Stimulated activated naive CD4-positive, alpha-beta T cell treated with Interleukin-2 at 50 U/mL for 16 hours (primary cell): ENCODE measurements at regions not wholly inside any gene's neighbourhood (a gene's known extent, or its start where the extent isn't known, plus 50 kb on each side); places are given as distances from the start of the nearest gene placed in this dataset.
"Not testable (repeated sequence)": the region's sequence is repeated elsewhere in the genome, so short reads cannot be mapped to it uniquely, and the experiment has no call there.

Experiments
- DNase-seq: peaks from one replicate; lab custom pipeline; 2025; lab: John Stamatoyannopoulos, UW

- no peak for DNase-seq
Measured at GRCh38 chrX:74179990-74180389, 124.0 kb upstream of the ZCCHC13 start.

GRCh38 chrX:74179499-74179898, 124.5 kb upstream of the ZCCHC13 start:
- no peak for DNase-seq

GRCh38 chrX:74179071-74179470, 124.9 kb upstream of the ZCCHC13 start:
- DNase-seq: no peak

DNA sequence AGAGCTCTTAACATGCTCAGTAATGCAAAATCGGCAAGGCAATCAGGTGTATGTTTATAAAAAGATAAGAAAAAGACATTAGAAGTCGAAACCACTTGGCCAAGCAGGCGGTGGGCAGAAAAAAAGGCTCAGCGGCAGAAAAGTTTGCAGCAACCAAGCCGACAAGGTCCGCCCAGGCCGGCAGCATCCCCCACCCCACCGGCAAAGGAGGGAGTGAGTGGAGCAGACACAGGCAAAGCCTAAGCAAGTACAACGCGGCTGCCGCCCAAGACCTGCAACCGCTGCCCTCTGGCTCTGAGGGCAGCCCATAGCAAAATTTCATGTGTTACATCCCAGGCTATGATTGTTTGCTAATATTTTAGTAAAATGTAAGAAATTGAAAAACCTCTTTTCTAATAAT, 125.4 kb upstream of the ZCCHC13 start:
- no peak for DNase-seq

GRCh38 chrX:74171465-74171864, 132.5 kb upstream of the ZCCHC13 start:
- DNase-seq: no peak

- DNase-seq: no peak
Measured at GRCh38 chrX:74162199-74162598, 141.8 kb upstream of the ZCCHC13 start.

GRCh38 chrX:74160816-74161215, 143.2 kb upstream of the ZCCHC13 start:
- no peak for DNase-seq

DNA sequence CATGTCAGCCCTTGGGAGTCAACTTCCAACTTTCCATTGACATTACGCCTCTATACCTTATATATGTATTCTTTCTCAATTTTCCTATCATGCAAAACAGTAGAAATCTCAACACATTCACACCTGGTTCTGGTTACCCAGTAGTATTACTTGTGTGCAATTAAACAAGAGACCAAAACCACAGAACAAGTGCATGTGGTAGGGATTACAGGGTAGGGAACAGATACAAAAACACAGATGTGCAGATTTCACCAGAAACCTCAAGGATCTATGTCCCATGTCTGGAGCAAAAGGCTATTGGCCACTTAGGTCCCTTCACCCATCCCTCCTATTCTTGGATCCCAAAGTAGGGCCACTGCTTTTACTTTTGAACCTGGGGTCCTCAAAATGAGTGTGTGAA, 143.6 kb upstream of the ZCCHC13 start:
- DNase-seq: no peak

GRCh38 chrX:74147439-74147838, 156.5 kb upstream of the ZCCHC13 start:
- no peak for DNase-seq

DNA sequence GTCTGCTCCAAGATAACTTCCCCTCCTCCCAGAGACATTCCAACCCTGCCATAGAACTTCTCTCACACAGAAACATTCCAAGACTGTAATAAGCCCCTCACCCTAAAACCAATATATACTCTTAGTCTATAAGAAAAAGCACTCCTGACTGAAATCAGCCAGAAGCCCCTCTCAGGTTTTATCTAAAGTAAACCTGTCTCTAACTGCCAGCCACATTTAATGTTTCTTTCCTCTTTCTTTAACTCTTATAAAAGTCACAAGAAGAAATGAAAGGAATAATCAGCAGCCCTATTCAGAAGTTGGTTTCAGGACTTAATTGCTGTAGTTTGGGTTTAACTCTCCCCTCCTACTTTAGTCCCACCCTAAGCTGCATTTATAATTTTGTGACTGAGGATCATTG, 165.0 kb upstream of the ZCCHC13 start:
- DNase-seq: no peak

DNA sequence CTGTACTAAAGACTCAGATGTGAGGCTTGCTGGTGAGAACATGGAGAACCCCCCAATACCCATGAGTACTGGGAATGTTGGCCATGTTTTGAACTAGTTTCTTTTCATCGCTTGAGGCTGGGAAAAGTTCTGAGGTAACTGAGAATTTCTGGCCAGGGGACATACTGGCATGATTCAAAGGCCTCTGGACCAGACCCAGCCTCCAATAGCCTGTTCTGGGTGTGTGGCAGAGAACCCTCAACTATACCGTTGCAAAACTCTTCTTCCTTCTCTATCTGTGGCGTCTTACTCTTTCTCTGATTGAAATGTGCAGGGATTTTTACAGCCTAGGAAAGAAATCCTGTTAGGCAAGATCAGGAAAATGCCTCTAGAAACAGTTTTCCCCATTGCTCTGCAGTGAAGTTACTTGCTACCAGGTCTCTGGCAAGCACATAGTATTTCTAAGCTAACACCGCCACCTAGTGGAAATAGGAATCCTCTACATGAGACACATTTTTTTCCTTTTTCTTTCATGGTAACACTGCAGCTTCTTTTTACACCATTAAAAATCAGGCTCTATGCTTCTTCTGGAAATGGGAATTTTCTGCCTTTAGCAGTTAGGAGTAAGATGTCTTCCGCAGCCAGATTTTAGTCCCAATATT, 170.7 kb upstream of the ZCCHC13 start:
- DNase-seq: no peak

- no peak for DNase-seq
Measured at GRCh38 chrX:74132280-74132679, 171.7 kb upstream of the ZCCHC13 start.

DNA sequence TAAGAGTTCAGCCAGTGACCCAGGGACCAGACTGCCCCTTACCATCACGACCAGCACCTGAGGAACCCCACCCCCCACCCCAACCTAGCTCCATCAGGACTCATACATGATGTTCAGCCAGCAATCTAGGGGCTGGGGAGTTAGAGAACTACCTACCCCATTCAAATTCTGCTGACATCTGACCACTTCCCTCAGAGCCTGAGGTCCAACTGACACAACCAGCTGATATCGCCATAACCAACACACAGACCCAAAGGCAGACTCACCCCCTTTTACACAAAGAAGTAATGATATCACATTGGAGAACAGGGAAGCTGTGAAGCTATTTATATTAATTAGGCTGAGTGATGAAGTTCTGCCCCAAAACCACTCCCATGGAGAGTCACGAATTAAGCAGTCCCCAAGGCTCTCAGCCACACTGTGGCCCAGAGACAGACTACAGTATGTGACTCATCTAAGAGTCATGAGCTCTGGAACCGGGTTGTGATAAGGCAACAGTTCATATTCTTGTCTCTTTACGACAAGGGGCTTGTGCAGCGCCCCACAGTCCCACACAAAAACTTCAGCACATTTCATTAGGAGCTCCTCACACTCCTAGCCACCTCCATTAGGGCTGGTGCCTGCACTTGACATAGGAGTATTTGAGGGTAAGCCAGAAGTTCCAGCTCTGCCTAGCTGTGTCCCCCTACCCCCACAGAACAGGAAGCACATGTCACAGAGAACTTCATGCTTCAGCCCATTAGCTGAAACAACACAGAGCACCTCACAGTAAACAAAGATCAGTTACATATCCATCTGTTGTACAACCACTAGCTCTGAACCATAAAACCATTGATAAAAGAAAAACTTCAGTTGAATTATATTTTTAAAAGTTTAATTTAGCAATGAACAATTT, 184.7 kb upstream of the ZCCHC13 start:
- no peak for DNase-seq

- no peak for DNase-seq
Measured at GRCh38 chrX:74117962-74118902, 185.7 kb upstream of the ZCCHC13 start.

DNA sequence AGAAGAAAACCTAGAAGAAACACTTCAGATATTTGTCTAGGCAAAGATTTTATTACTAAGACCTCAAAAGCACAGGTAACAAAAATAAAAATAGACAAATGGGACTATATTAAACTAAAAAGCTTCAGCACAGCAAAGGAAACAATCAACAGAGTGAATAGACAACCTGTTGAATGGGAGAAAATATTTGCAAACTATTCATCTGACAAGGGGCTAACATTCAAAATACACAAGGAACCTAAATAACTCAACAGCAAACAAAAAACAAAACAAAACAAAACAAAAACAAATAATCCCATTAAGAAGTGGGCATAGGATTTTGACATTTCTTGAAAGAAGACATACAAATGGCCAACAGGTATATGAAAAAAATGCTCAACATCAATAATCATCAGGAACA, 192.7 kb upstream of the ZCCHC13 start:
- DNase-seq: no peak

- DNase-seq: no peak
Measured at GRCh38 chrX:74107666-74108065, 196.3 kb upstream of the ZCCHC13 start.

GRCh38 chrX:74104356-74105015, 199.5 kb upstream of the ZCCHC13 start:
- DNase-seq: no peak

- DNase-seq: not testable (repeated sequence)
Measured at GRCh38 chrX:74098407-74098806, 205.6 kb upstream of the ZCCHC13 start.

DNA sequence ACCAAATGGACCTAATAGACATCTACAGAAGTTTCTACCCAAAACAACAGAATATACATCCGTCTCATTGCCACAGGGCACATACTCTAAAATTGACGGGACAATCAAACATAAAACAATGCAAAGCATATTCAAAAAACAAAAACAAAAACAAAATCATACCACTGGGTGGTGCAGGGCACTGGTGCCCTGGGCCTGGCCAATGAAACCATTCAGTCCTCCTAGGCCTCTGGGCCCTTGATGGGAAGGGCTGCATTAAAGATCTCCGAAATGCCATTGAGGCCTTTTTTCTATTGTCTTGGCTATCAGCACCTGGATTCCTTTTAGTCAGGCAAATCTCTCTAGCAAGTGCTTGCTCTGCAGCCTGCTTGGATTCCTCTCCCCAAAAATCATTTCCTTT, 213.9 kb upstream of the ZCCHC13 start:
- no peak for DNase-seq

DNA sequence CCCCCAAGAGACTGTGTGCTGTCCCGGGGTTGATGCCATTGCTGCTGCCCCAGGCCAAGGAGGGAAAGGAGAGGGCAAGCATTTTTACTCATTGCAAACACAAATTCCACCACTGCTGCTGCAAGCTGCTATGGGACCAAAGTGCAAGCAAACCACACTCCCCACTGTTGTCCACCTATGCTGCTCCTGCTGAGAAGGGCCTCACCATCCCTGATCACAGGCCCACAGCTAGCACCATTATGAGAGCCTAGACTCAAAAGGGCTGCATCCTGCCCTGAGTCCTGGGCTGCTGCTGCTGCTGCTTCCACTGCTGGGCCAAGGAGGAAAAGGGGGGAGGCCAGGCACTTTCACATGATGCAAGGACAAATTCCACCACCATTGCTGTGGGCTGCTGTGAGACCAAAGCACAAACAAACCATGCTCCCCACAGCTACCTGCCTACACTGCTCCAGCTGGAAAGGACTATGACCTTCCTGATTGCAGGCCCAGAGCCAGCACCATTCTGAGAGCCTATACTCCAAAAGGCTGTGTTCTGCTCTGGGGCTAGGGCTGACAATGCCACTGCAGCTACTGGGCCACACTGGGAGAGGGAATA, 218.2 kb upstream of the ZCCHC13 start:
- DNase-seq: no peak

- DNase-seq: no peak
Measured at GRCh38 chrX:74080165-74080564, 223.8 kb upstream of the ZCCHC13 start.
